ENCODE measurements at regions not wholly inside any gene's neighbourhood (a gene's known extent, or its start where the extent isn't known, plus 50 kb on each side); places are given as distances from the start of the nearest gene placed in this dataset.

GRCh38 chr4:10334506-10335028, 122.7 kb downstream of the ZNF518B start:
- no peak for DNase-seq

GRCh38 chr4:10333942-10334341, 123.3 kb downstream of the ZNF518B start:
- no peak for DNase-seq

- DNase-seq, result no peak
Observed at GRCh38 chr4:10326075-10326474, 131.2 kb downstream of the ZNF518B start.

- DNase-seq, result no peak
Observed at GRCh38 chr4:10321931-10322330, 135.3 kb downstream of the ZNF518B start.

- no peak for DNase-seq
Observed at GRCh38 chr4:10320130-10320529, 137.1 kb downstream of the ZNF518B start.

GRCh38 chr4:10317345-10317744, 139.9 kb downstream of the ZNF518B start:
- DNase-seq, result no peak

- no peak for DNase-seq
Observed at GRCh38 chr4:10316851-10317250, 140.4 kb downstream of the ZNF518B start.

GRCh38 chr4:10315638-10316037, 141.6 kb downstream of the ZNF518B start:
- DNase-seq, result no peak

- DNase-seq, result no peak
Observed at GRCh38 chr4:10312568-10312967, 144.7 kb downstream of the ZNF518B start.

- no peak for DNase-seq
Observed at GRCh38 chr4:10311939-10312338, 145.3 kb downstream of the ZNF518B start.

GRCh38 chr4:10305816-10306215, 151.4 kb downstream of the ZNF518B start:
- DNase-seq, result no peak

GRCh38 chr4:10303291-10303690, 153.9 kb downstream of the ZNF518B start:
- no peak for DNase-seq

- no peak for DNase-seq
Observed at GRCh38 chr4:10302096-10302495, 155.1 kb downstream of the ZNF518B start.

- DNase-seq, result no peak
Observed at GRCh38 chr4:10299601-10300000, 157.6 kb downstream of the ZNF518B start.

GRCh38 chr4:10298681-10299080, 158.5 kb downstream of the ZNF518B start:
- DNase-seq, result no peak

- DNase-seq, result no peak
Observed at GRCh38 chr4:10296730-10297129, 160.5 kb downstream of the ZNF518B start.

GRCh38 chr4:10295301-10295700, 161.9 kb downstream of the ZNF518B start:
- DNase-seq, result no peak

- DNase-seq, result no peak
Observed at GRCh38 chr4:10289538-10289906, 167.7 kb downstream of the ZNF518B start.

GRCh38 chr4:10288830-10289537, 168.2 kb downstream of the ZNF518B start:
- DNase-seq, result no peak

- no peak for DNase-seq
Observed at GRCh38 chr4:10285028-10285427, 168.4 kb upstream of the WDR1 start.

GRCh38 chr4:10283761-10284160, 167.2 kb upstream of the WDR1 start:
- DNase-seq, result no peak

GRCh38 chr4:10281996-10282395, 165.4 kb upstream of the WDR1 start:
- no peak for DNase-seq

GRCh38 chr4:10279261-10279660, 162.7 kb upstream of the WDR1 start:
- no peak for DNase-seq

- no peak for DNase-seq
Observed at GRCh38 chr4:10278071-10278470, 161.5 kb upstream of the WDR1 start.

GRCh38 chr4:10276152-10276551, 159.6 kb upstream of the WDR1 start:
- DNase-seq, result no peak

Measured in CD4-positive, alpha-beta T cell treated with Interferon alpha-2 for 1 hour (primary cell).